ENCODE measurements at regions not wholly inside any gene's neighbourhood (a gene's known extent, or its start where the extent isn't known, plus 50 kb on each side); places are given as distances from the start of the nearest gene placed in this dataset.

DNA sequence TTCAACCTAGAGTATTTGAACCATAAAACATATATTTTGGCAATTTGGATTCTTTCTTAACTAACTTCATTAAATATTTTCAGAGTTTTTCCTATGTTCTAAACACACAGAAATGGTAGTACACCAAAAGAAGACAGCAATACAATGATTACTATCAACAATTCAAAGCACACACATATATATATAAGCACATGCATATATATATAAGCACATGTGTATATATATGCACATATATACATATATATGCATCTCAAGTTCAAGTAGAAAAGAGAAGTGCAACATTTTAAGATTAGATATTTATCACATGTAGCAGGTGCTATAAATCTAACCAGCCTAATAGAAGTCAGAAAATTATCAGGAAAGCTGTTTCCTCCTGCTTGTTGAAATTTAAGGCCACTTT is 320.9 kb upstream of the FSIP2 start:
- TF ChIP-seq, protein P1, sequence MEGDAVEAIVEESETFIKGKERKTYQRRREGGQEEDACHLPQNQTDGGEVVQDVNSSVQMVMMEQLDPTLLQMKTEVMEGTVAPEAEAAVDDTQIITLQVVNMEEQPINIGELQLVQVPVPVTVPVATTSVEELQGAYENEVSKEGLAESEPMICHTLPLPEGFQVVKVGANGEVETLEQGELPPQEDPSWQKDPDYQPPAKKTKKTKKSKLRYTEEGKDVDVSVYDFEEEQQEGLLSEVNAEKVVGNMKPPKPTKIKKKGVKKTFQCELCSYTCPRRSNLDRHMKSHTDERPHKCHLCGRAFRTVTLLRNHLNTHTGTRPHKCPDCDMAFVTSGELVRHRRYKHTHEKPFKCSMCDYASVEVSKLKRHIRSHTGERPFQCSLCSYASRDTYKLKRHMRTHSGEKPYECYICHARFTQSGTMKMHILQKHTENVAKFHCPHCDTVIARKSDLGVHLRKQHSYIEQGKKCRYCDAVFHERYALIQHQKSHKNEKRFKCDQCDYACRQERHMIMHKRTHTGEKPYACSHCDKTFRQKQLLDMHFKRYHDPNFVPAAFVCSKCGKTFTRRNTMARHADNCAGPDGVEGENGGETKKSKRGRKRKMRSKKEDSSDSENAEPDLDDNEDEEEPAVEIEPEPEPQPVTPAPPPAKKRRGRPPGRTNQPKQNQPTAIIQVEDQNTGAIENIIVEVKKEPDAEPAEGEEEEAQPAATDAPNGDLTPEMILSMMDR (IDR thresholded peaks at IDR 0.05) = no peak
- TF ChIP-seq POLR2AphosphoS5 (IDR thresholded peaks at IDR 0.05) (no peak), POLR2A (IDR thresholded peaks at IDR 0.05) (no peak)
